ENCODE measurements at regions not wholly inside any gene's neighbourhood (a gene's known extent, or its start where the extent isn't known, plus 50 kb on each side); places are given as distances from the start of the nearest gene placed in this dataset.
A peak's percentile ranks its signal among the peaks of the same experiment; 100 is the strongest.

DNA sequence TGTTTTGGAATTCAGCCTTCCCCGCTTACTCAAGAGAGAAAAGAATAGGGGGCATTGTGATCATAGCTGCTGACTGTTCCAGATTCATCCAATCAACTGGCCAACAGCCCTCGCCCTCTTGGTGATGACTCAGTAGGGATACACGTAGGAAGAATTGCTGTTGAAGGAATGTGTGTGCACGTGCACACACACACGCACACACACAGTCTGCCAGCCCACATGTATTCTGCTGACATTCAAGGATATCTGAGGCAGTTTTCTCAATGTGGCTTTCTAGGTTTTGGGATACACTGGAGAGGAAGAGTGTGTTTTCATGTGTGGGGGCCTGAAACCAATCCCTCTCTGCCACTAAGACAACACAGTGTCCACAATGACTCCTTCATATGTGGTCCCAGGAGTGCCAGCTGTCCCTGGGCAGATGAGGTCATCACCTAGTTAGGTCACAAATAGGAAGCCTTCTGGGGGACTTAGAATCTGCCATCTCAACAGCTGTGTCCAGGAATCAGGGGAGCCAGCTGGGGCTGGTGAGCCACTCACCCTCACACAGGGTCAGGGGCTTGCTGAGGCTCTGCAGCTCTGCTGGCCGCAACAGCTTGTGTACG lies 352.6 kb downstream of the SS18 start:
- H3K27me3 ChIP-seq (ENCODE audit: insufficient read depth, low read length): peaks cover 47% of the 10 kb centered on the region
- H3K4me3 ChIP-seq (ENCODE audit: low read length): no peak overlapping the region
- no peaks in the 10 kb centered on the region for H3K36me3 ChIP-seq (ENCODE audit: insufficient read depth, low read depth, low read length)
- H3K9ac ChIP-seq (ENCODE audit: low read depth, low read length): no peak overlapping the region
- H3K27ac ChIP-seq (ENCODE audit: low read length): no peak overlapping the region
- peaks cover 24% of the 10 kb centered on the region; the same call in 1 of the 2 replicates for H3K4me1 ChIP-seq (ENCODE audit: insufficient read depth, low read length)
- no peaks in the 10 kb centered on the region for H3K9me3 ChIP-seq (ENCODE audit: insufficient read depth, low read depth, low read length)

- no peak overlapping the region for H3K27ac ChIP-seq (ENCODE audit: low read length)
- peaks cover 24% of the 10 kb centered on the region; the same call in 1 of the 2 replicates for H3K4me1 ChIP-seq (ENCODE audit: insufficient read depth, low read length)
- peaks cover 52% of the 10 kb centered on the region for H3K27me3 ChIP-seq (ENCODE audit: insufficient read depth, low read length)
- H3K4me3 ChIP-seq (ENCODE audit: low read length): no peak overlapping the region
- no peak overlapping the region for H3K9ac ChIP-seq (ENCODE audit: low read depth, low read length)
- H3K36me3 ChIP-seq (ENCODE audit: insufficient read depth, low read depth, low read length): no peaks in the 10 kb centered on the region
- H3K9me3 ChIP-seq (ENCODE audit: insufficient read depth, low read depth, low read length): no peaks in the 10 kb centered on the region
Measured at GRCh38 chr18:25736516-25736915, 353.9 kb downstream of the SS18 start.

- Histone ChIP-seq H3K9me3 (ENCODE audit: insufficient read depth, low read depth, low read length) (peaks cover 4% of the 10 kb centered on the region; the same call in 1 of the 2 replicates), H3K27ac (ENCODE audit: low read length) (no peak overlapping the region), H3K9ac (ENCODE audit: low read depth, low read length) (no peak overlapping the region), H3K4me1 (ENCODE audit: insufficient read depth, low read length) (peaks cover 24% of the 10 kb centered on the region; the same call in 1 of the 2 replicates), H3K27me3 (ENCODE audit: insufficient read depth, low read length) (peaks cover 52% of the 10 kb centered on the region), H3K36me3 (ENCODE audit: insufficient read depth, low read depth, low read length) (no peaks in the 10 kb centered on the region), H3K4me3 (ENCODE audit: low read length) (no peak overlapping the region; the same call in 1 of the 2 replicates)
Measured at GRCh38 chr18:25735459-25735858, 355.0 kb downstream of the SS18 start.

DNA sequence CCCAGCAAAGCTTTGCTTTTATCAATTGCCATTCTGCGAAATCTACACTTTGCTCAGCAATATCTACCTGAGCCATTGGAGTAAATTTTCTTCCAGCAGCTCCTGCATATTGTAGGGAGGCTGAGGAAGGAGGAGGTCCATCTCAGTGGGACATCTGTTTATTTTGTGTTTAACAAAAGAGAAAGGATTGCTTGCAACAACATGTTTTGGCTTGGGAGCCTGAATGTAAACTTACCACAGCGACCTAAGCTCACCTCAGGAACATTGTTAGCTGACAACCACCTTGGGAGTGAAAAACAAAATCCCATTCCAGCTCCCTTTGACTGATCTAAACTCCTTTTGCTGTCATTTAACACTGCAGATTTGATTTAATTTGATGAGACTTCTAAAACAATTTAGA lies 356.1 kb downstream of the SS18 start:
- H3K27ac ChIP-seq (ENCODE audit: low read length): no peak overlapping the region
- H3K4me3 ChIP-seq (ENCODE audit: low read length): peak overlapping the region; percentile 25
- H3K36me3 ChIP-seq (ENCODE audit: insufficient read depth, low read depth, low read length): no peaks in the 10 kb centered on the region
- peaks cover 6% of the 10 kb centered on the region; the same call in 1 of the 2 replicates for H3K9me3 ChIP-seq (ENCODE audit: insufficient read depth, low read depth, low read length)
- H3K4me1 ChIP-seq (ENCODE audit: insufficient read depth, low read length): peaks cover 24% of the 10 kb centered on the region; the same call in 1 of the 2 replicates
- H3K9ac ChIP-seq (ENCODE audit: low read depth, low read length): no peak overlapping the region
- H3K27me3 ChIP-seq (ENCODE audit: insufficient read depth, low read length): peaks cover 52% of the 10 kb centered on the region

GRCh38 chr18:25732862-25733261 lies 357.6 kb downstream of the SS18 start:
- peaks cover 6% of the 10 kb centered on the region; the same call in 1 of the 2 replicates for H3K9me3 ChIP-seq (ENCODE audit: insufficient read depth, low read depth, low read length)
- H3K4me3 ChIP-seq (ENCODE audit: low read length): no peak overlapping the region
- no peak overlapping the region for H3K27ac ChIP-seq (ENCODE audit: low read length)

DNA sequence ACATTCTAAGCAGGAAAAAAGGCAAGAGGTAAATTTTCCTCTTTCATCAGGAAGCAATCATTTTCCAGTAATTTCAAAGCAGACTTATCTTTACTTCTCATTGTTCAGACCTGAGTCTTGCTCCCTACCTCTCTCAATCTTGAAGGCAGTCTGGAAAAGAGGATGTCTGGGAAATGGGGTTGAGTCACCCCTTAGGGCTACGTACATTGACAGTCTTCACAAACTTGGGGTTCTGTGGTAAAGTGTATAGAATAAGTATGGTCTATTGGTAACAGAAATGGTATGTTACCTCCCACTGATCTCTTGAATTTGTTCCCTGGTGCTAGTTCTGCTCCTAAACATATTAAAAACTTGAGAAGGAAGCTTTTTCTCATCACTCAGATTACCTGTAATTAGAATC lies 361.3 kb downstream of the SS18 start:
- Histone ChIP-seq H3K27ac (ENCODE audit: low read length) (no peak overlapping the region), H3K9me3 (ENCODE audit: insufficient read depth, low read depth, low read length) (peaks cover 6% of the 10 kb centered on the region; the same call in 1 of the 2 replicates), H3K9ac (ENCODE audit: low read depth, low read length) (no peak overlapping the region), H3K27me3 (ENCODE audit: insufficient read depth, low read length) (peaks cover 18% of the 10 kb centered on the region), H3K4me1 (ENCODE audit: insufficient read depth, low read length) (peaks cover 13% of the 10 kb centered on the region; the same call in 1 of the 2 replicates), H3K36me3 (ENCODE audit: insufficient read depth, low read depth, low read length) (no peaks in the 10 kb centered on the region), H3K4me3 (ENCODE audit: low read length) (no peak overlapping the region)

More at GRCh38 chr18:25732862-25733261, 357.6 kb downstream of the SS18 start:
- Histone ChIP-seq H3K27me3 (ENCODE audit: insufficient read depth, low read length) (peaks cover 52% of the 10 kb centered on the region), H3K4me1 (ENCODE audit: insufficient read depth, low read length) (peaks cover 24% of the 10 kb centered on the region; the same call in 1 of the 2 replicates), H3K36me3 (ENCODE audit: insufficient read depth, low read depth, low read length) (no peaks in the 10 kb centered on the region), H3K9ac (ENCODE audit: low read depth, low read length) (no peak overlapping the region)

- Histone ChIP-seq H3K4me3 (ENCODE audit: low read length) (no peak overlapping the region), H3K4me1 (ENCODE audit: insufficient read depth, low read length) (peaks cover 5% of the 10 kb centered on the region; the same call in 1 of the 2 replicates), H3K27ac (ENCODE audit: low read length) (no peak overlapping the region), H3K36me3 (ENCODE audit: insufficient read depth, low read depth, low read length) (no peaks in the 10 kb centered on the region), H3K9ac (ENCODE audit: low read depth, low read length) (no peak overlapping the region), H3K27me3 (ENCODE audit: insufficient read depth, low read length) (peaks cover 2% of the 10 kb centered on the region), H3K9me3 (ENCODE audit: insufficient read depth, low read depth, low read length) (peaks cover 6% of the 10 kb centered on the region; the same call in 1 of the 2 replicates)
Measured at GRCh38 chr18:25727281-25727985, 363.0 kb downstream of the SS18 start.

DNA sequence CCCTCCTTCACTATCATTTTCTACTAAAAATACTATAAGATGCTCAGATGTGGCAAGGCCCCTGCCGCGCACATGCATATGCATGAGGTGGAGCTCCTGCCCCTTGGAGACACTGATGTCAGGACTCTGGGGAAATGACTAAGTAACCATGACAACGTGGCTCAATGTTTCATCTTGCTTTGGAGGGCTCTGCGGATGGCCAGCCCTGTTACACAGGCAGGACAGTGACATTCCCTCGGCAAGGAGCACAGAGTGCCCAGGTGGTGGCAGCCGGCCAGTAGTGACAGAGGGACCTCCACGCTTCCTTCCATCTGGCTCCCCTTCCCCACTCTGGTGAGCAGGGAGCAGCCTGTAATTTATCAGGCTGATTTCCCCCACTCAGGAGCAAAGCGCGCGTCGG lies 364.1 kb downstream of the SS18 start:
- Histone ChIP-seq H3K27me3 (ENCODE audit: insufficient read depth, low read length) (no peaks in the 10 kb centered on the region), H3K9me3 (ENCODE audit: insufficient read depth, low read depth, low read length) (peaks cover 6% of the 10 kb centered on the region; the same call in 1 of the 2 replicates), H3K4me3 (ENCODE audit: low read length) (no peak overlapping the region), H3K4me1 (ENCODE audit: insufficient read depth, low read length) (peaks cover 5% of the 10 kb centered on the region; the same call in 1 of the 2 replicates), H3K9ac (ENCODE audit: low read depth, low read length) (no peak overlapping the region), H3K36me3 (ENCODE audit: insufficient read depth, low read depth, low read length) (no peaks in the 10 kb centered on the region), H3K27ac (ENCODE audit: low read length) (no peak overlapping the region)

DNA sequence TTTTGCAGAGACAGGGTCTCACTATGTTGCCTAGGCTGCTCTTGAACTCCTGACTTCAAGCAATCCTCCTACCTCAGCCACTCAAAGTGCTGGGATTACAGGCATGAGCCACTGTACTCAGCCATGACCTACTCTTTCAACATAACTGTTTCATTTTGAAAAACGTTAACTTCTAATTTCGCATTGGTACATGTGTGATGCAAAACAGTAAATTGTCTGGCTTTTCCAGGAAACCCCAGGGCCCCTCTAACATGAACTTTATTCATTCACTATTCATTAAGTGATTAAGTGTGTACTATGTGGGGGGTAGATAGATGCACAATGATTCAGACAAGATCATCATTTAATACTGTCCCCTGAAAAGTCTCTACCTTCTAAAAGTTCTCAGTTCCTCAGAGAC lies 364.9 kb downstream of the SS18 start:
- H3K27me3 ChIP-seq (ENCODE audit: insufficient read depth, low read length): no peaks in the 10 kb centered on the region

DNA sequence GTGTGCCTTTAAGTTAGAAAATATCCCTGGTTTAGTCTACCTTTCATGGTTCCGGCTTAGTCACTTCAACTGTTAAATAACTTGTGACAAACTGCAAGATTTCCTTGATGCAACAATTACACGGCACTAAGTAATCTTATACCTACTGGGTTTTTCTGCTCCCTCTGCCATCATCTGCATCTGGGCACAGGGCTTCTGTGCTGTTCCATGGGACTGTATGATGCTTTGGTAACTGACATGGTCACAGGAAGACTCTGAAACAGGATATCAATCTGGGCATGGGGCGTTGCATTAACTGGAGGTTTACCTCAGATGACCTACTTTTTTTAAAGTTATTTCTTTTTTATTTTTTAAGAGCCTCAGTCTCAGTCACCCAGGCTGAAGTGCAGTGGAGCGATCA lies 365.4 kb downstream of the SS18 start:
- no peaks in the 10 kb centered on the region for H3K36me3 ChIP-seq (ENCODE audit: insufficient read depth, low read depth, low read length)

More for the DNA sequence above, 364.9 kb downstream of the SS18 start:
- Histone ChIP-seq H3K9me3 (ENCODE audit: insufficient read depth, low read depth, low read length) (peaks cover 3% of the 10 kb centered on the region; the same call in 1 of the 2 replicates), H3K4me3 (ENCODE audit: low read length) (no peak overlapping the region), H3K27ac (ENCODE audit: low read length) (no peak overlapping the region), H3K4me1 (ENCODE audit: insufficient read depth, low read length) (peaks cover 5% of the 10 kb centered on the region; the same call in 1 of the 2 replicates), H3K9ac (ENCODE audit: low read depth, low read length) (no peak overlapping the region), H3K36me3 (ENCODE audit: insufficient read depth, low read depth, low read length) (no peaks in the 10 kb centered on the region)

GRCh38 chr18:25724121-25724520 lies 366.3 kb downstream of the SS18 start:
- H3K9ac ChIP-seq (ENCODE audit: low read depth, low read length): no peak overlapping the region
- no peak overlapping the region for H3K27ac ChIP-seq (ENCODE audit: low read length)
- no peak overlapping the region for H3K4me3 ChIP-seq (ENCODE audit: low read length)
- H3K4me1 ChIP-seq (ENCODE audit: insufficient read depth, low read length): peaks cover 5% of the 10 kb centered on the region; the same call in 1 of the 2 replicates
- H3K9me3 ChIP-seq (ENCODE audit: insufficient read depth, low read depth, low read length): no peaks in the 10 kb centered on the region
- H3K36me3 ChIP-seq (ENCODE audit: insufficient read depth, low read depth, low read length): no peaks in the 10 kb centered on the region
- H3K27me3 ChIP-seq (ENCODE audit: insufficient read depth, low read length): no peaks in the 10 kb centered on the region

More for the DNA sequence above, 365.4 kb downstream of the SS18 start:
- H3K4me1 ChIP-seq (ENCODE audit: insufficient read depth, low read length): peaks cover 5% of the 10 kb centered on the region; the same call in 1 of the 2 replicates
- H3K4me3 ChIP-seq (ENCODE audit: low read length): no peak overlapping the region
- H3K27me3 ChIP-seq (ENCODE audit: insufficient read depth, low read length): no peaks in the 10 kb centered on the region
- H3K9me3 ChIP-seq (ENCODE audit: insufficient read depth, low read depth, low read length): no peaks in the 10 kb centered on the region
- H3K9ac ChIP-seq (ENCODE audit: low read depth, low read length): no peak overlapping the region
- H3K27ac ChIP-seq (ENCODE audit: low read length): no peak overlapping the region
